ENCODE measurements at regions not wholly inside any gene's neighbourhood (a gene's known extent, or its start where the extent isn't known, plus 50 kb on each side); places are given as distances from the start of the nearest gene placed in this dataset.

DNA sequence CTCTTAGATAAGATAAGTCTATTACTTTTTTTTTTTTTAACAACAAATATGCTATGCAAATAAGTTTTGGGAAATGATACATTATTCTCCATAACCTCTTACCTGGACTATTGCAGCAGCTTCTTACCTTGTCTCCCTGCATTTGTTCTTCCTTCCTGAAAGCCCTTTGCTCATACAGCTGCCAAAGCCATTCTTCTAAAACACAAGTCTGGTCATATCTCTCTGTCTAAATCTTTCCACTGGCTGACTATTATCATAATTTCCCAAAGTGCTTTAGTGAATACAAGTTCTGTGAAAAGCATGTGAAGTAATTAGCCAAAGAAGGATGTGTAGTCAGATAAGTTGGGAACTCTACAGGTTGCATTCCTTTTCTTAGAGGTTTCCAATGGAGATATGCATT is 115.4 kb upstream of the CNTLN start:
- no peak for DNase-seq (ENCODE audit: low spot score)
- no peak overlapping the region for H3K4me3 ChIP-seq (ENCODE audit: low read depth in 1 of 3, low read length in 3 of 3)
- TF ChIP-seq HNF4A (conservative IDR thresholded peaks at IDR 0.05) (no peak), TAF1 (conservative IDR thresholded peaks at IDR 0.05) (no peak), SP1 (IDR thresholded peaks at IDR 0.05) (no peak)

GRCh38 chr9:17018540-17019196 is 116.2 kb upstream of the CNTLN start:
- TF ChIP-seq NR2F2 (IDR thresholded peaks at IDR 0.05) (no peak), JUND (IDR thresholded peaks at IDR 0.05) (no peak), FOXA1 (IDR thresholded peaks at IDR 0.05) (no peak), HNF4A (conservative IDR thresholded peaks at IDR 0.05) (no peak), TAF1 (conservative IDR thresholded peaks at IDR 0.05) (no peak), RAD21 (IDR thresholded peaks at IDR 0.05) (no peak)

More for the DNA sequence above, 115.4 kb upstream of the CNTLN start:
- no peaks in the 10 kb centered on the region for H3K27me3 ChIP-seq (ENCODE audit: control insufficient read depth in 4 of 4, insufficient read depth in 4 of 4, low read length in 3 of 4)
- H3K9ac ChIP-seq (ENCODE audit: low read depth in 1 of 2, low read length in 2 of 2): no peak overlapping the region
- no peaks in the 10 kb centered on the region for H3K36me3 ChIP-seq (ENCODE audit: control insufficient read depth in 4 of 4, insufficient read depth in 3 of 4, low read depth in 1 of 4, low read length in 3 of 4)
- H3K9me3 ChIP-seq (ENCODE audit: control insufficient read depth in 4 of 4, low read length in 3 of 4): no peaks in the 10 kb centered on the region
- H3K27ac ChIP-seq (ENCODE audit: low read depth in 1 of 2, low read length in 2 of 2): no peak overlapping the region
- no peaks in the 10 kb centered on the region for H3K4me1 ChIP-seq (ENCODE audit: control insufficient read depth in 4 of 4, insufficient read depth in 4 of 4, low read length in 3 of 4)

DNA sequence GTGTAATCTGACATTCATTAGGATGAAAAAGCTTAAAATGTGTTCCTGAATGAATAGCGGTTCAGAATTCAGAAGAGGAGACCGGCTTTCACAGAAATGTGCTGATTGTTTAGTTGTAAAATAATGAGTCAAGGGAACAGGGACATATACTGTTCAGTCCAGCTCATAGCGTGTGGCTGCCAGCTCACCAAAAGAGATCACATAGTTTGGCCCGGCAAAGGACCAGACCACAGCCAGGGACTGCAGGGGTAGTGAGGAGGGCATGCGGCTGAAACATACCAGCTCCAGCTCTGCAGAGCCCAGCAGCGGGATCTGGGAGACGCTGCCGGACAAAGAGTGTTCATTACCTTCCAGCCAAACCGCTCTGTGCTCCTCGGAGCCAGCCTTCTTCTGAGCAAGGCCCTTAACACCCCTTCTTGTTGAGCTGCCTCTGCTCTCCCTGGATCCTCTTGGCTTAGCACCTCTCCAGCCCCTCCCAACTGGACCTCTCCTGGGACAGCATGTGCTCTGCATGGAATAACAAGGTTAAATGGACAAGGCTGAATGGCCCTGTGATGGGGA is 116.8 kb upstream of the CNTLN start:
- Histone ChIP-seq H3K9ac (ENCODE audit: low read depth in 1 of 2, low read length in 2 of 2) (no peak overlapping the region), H3K36me3 (ENCODE audit: control insufficient read depth in 4 of 4, insufficient read depth in 3 of 4, low read depth in 1 of 4, low read length in 3 of 4) (no peaks in the 10 kb centered on the region), H3K27me3 (ENCODE audit: control insufficient read depth in 4 of 4, insufficient read depth in 4 of 4, low read length in 3 of 4) (no peaks in the 10 kb centered on the region), H3K27ac (ENCODE audit: low read depth in 1 of 2, low read length in 2 of 2) (no peak overlapping the region), H3K9me3 (ENCODE audit: control insufficient read depth in 4 of 4, low read length in 3 of 4) (no peaks in the 10 kb centered on the region), H3K4me3 (ENCODE audit: low read depth in 1 of 3, low read length in 3 of 3) (no peak overlapping the region), H3K4me1 (ENCODE audit: control insufficient read depth in 4 of 4, insufficient read depth in 4 of 4, low read length in 3 of 4) (no peaks in the 10 kb centered on the region)
- no peak for DNase-seq (ENCODE audit: low spot score)
- WGBS: 92% methylated on average over 10 of the region's 10 CpGs
- TF ChIP-seq SP1 (IDR thresholded peaks at IDR 0.05) (no peak), EGR1 (IDR thresholded peaks at IDR 0.05; ENCODE audit: low read depth in 2 of 2) (no peak), GABPA (IDR thresholded peaks at IDR 0.05 in 1 of 2, conservative IDR thresholded peaks at IDR 0.05 in 1 of 2) (no peak), YY1 (IDR thresholded peaks at IDR 0.05) (no peak), RXRA (IDR thresholded peaks at IDR 0.05) (no peak), HNF4A (conservative IDR thresholded peaks at IDR 0.05) (no peak), FOXA2 (IDR thresholded peaks at IDR 0.05) (no peak), RAD21 (IDR thresholded peaks at IDR 0.05) (no peak), TAF1 (conservative IDR thresholded peaks at IDR 0.05) (no peak)
- TF ChIP-seq, protein P1, sequence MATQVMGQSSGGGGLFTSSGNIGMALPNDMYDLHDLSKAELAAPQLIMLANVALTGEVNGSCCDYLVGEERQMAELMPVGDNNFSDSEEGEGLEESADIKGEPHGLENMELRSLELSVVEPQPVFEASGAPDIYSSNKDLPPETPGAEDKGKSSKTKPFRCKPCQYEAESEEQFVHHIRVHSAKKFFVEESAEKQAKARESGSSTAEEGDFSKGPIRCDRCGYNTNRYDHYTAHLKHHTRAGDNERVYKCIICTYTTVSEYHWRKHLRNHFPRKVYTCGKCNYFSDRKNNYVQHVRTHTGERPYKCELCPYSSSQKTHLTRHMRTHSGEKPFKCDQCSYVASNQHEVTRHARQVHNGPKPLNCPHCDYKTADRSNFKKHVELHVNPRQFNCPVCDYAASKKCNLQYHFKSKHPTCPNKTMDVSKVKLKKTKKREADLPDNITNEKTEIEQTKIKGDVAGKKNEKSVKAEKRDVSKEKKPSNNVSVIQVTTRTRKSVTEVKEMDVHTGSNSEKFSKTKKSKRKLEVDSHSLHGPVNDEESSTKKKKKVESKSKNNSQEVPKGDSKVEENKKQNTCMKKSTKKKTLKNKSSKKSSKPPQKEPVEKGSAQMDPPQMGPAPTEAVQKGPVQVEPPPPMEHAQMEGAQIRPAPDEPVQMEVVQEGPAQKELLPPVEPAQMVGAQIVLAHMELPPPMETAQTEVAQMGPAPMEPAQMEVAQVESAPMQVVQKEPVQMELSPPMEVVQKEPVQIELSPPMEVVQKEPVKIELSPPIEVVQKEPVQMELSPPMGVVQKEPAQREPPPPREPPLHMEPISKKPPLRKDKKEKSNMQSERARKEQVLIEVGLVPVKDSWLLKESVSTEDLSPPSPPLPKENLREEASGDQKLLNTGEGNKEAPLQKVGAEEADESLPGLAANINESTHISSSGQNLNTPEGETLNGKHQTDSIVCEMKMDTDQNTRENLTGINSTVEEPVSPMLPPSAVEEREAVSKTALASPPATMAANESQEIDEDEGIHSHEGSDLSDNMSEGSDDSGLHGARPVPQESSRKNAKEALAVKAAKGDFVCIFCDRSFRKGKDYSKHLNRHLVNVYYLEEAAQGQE (IDR thresholded peaks at IDR 0.05): no peak
- TF ChIP-seq, protein P2, sequence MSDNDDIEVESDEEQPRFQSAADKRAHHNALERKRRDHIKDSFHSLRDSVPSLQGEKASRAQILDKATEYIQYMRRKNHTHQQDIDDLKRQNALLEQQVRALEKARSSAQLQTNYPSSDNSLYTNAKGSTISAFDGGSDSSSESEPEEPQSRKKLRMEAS (IDR thresholded peaks at IDR 0.05): no peak
- TF ChIP-seq, protein P3, sequence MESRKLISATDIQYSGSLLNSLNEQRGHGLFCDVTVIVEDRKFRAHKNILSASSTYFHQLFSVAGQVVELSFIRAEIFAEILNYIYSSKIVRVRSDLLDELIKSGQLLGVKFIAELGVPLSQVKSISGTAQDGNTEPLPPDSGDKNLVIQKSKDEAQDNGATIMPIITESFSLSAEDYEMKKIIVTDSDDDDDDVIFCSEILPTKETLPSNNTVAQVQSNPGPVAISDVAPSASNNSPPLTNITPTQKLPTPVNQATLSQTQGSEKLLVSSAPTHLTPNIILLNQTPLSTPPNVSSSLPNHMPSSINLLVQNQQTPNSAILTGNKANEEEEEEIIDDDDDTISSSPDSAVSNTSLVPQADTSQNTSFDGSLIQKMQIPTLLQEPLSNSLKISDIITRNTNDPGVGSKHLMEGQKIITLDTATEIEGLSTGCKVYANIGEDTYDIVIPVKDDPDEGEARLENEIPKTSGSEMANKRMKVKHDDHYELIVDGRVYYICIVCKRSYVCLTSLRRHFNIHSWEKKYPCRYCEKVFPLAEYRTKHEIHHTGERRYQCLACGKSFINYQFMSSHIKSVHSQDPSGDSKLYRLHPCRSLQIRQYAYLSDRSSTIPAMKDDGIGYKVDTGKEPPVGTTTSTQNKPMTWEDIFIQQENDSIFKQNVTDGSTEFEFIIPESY (IDR thresholded peaks at IDR 0.05): no peak

More at GRCh38 chr9:17018540-17019196, 116.2 kb upstream of the CNTLN start:
- H3K9ac ChIP-seq (ENCODE audit: low read depth in 1 of 2, low read length in 2 of 2): no peak overlapping the region
- WGBS: 71% methylated on average over 3 of the region's 3 CpGs
- DNase-seq (ENCODE audit: low spot score): no peak
- H3K4me1 ChIP-seq (ENCODE audit: control insufficient read depth in 4 of 4, insufficient read depth in 4 of 4, low read length in 3 of 4): no peaks in the 10 kb centered on the region
- no peaks in the 10 kb centered on the region for H3K27me3 ChIP-seq (ENCODE audit: control insufficient read depth in 4 of 4, insufficient read depth in 4 of 4, low read length in 3 of 4)
- H3K4me3 ChIP-seq (ENCODE audit: low read depth in 1 of 3, low read length in 3 of 3): no peak overlapping the region
- H3K9me3 ChIP-seq (ENCODE audit: control insufficient read depth in 4 of 4, low read length in 3 of 4): no peaks in the 10 kb centered on the region
- no peaks in the 10 kb centered on the region for H3K36me3 ChIP-seq (ENCODE audit: control insufficient read depth in 4 of 4, insufficient read depth in 3 of 4, low read depth in 1 of 4, low read length in 3 of 4)
- H3K27ac ChIP-seq (ENCODE audit: low read depth in 1 of 2, low read length in 2 of 2): no peak overlapping the region
